ENCODE measurements at regions not wholly inside any gene's neighbourhood (a gene's known extent, or its start where the extent isn't known, plus 50 kb on each side); places are given as distances from the start of the nearest gene placed in this dataset.
"Not testable (repeated sequence)": the region's sequence is repeated elsewhere in the genome, so short reads cannot be mapped to it uniquely, and the experiment has no call there.

DNA sequence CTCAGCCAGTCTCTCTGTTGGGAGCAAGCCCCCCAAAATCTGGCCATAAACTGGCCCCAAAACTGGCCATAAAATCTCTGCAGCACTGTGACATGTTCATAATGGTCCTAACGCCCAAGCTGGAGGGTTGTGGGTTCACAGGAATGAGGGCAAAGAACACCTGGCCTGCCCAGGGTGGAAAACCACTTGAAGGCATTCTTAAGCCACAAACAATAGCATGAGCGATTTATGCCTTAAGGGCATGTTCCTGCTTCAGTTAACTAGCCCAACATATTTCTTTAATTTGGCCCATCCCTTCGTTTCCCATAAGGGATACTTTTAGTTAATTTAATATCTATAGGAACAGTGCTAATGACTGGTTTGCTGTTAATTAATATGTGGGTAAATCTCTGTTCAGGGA, 205.8 kb downstream of the ALG10 start:
- TF ChIP-seq, protein P1, sequence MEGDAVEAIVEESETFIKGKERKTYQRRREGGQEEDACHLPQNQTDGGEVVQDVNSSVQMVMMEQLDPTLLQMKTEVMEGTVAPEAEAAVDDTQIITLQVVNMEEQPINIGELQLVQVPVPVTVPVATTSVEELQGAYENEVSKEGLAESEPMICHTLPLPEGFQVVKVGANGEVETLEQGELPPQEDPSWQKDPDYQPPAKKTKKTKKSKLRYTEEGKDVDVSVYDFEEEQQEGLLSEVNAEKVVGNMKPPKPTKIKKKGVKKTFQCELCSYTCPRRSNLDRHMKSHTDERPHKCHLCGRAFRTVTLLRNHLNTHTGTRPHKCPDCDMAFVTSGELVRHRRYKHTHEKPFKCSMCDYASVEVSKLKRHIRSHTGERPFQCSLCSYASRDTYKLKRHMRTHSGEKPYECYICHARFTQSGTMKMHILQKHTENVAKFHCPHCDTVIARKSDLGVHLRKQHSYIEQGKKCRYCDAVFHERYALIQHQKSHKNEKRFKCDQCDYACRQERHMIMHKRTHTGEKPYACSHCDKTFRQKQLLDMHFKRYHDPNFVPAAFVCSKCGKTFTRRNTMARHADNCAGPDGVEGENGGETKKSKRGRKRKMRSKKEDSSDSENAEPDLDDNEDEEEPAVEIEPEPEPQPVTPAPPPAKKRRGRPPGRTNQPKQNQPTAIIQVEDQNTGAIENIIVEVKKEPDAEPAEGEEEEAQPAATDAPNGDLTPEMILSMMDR (IDR thresholded peaks at IDR 0.05): not testable (repeated sequence)
- TF ChIP-seq POLR2A (IDR thresholded peaks at IDR 0.05); POLR2AphosphoS5 (IDR thresholded peaks at IDR 0.05; ENCODE audit: insufficient read depth in 1 of 2, low read depth in 1 of 2): not testable (repeated sequence)

All from vagina (tissue), 2 donors.